HepG2 (cell line): ENCODE measurements at regions not wholly inside any gene's neighbourhood (a gene's known extent, or its start where the extent isn't known, plus 50 kb on each side); places are given as distances from the start of the nearest gene placed in this dataset.

Experiments
- ATAC-seq: fragments of 200-7000 bp; cut with Tn5 transposase; 3 replicates; pipeline ENCODE4 v1.9.1; 2020; ENCODE audit warnings: mild to moderate bottlenecking, moderate library complexity
- BruUV-seq: library from RNA; stranded (reverse); fragments of 400-500 nt; replicated peaks from 2 replicates; lab custom pipeline; 2021; lab: Mats Ljungman, UMichigan
- CTCF ChIA-PET: fragments of 300-600 bp; formaldehyde crosslinking; extraction: SDS; loops from one replicate; lab custom pipeline; 2021; ENCODE audit warnings: low total read pairs, inconsistent platforms, low intra/inter-chr PET ratio; lab: Yijun Ruan, JAX
- POLR2A ChIA-PET: fragments of 350-600 bp; sonication (Branson Sonifier 250); formaldehyde crosslinking; loops from one replicate; lab custom pipeline; 2020; ENCODE audit warnings: antibody characterized with exemption, inconsistent platforms; lab: Yijun Ruan, JAX
- DNase-seq: peaks from one replicate; pipeline ENCODE4 v3.0.0-alpha.2; 2015; ENCODE audit warnings: low spot score
- FAIRE-seq: peaks from 3 replicates; lab custom pipeline; 2011; peaks lifted over from hg19 to GRCh38; lab: Jason Lieb, UNC
- H2AFZ ChIP-seq: one replicate; pipeline ENCODE4 v1.6.1; 2011; ENCODE audit warnings: low read length, inconsistent platforms
- H3K27ac ChIP-seq: fragments of 300-600 bp; 3 replicates; pipeline ENCODE4 v1.8.0; 2011; ENCODE audit warnings: mixed run types, mild to moderate bottlenecking, mixed read lengths, low read length, inconsistent platforms; ENCODE audit not compliant: insufficient read depth; ENCODE audit errors: extremely low read length
- H3K27me3 ChIP-seq, 2 experiments: fragments of 200-600 bp in 1 of 2; 2 replicates in 1 of 2; 3 replicates in 1 of 2; pipeline versions ENCODE4 v1.6.0 to v1.8.0; 2011; ENCODE audit warnings: low read length in 2 of 2, mild to moderate bottlenecking in 2 of 2, moderate library complexity in 2 of 2, inconsistent platforms in 1 of 2; ENCODE audit not compliant: insufficient read depth in 2 of 2, control insufficient read depth in 1 of 2
- H3K36me3 ChIP-seq, 2 experiments: fragments of 200-600 bp in 1 of 2; replicated peaks in 1 of 2; 2 replicates in 1 of 2; 3 replicates in 1 of 2; pipeline versions ENCODE4 v1.5.1 to v1.8.0; 2011; ENCODE audit warnings: low read length in 2 of 2, inconsistent platforms in 1 of 2; ENCODE audit not compliant: insufficient read depth in 2 of 2, control insufficient read depth in 1 of 2
- H3K4me1 ChIP-seq: 2 replicates; pipeline ENCODE4 v1.5.1; 2012; ENCODE audit warnings: low read length, inconsistent platforms; ENCODE audit not compliant: insufficient read depth
- H3K4me2 ChIP-seq: 2 replicates; pipeline ENCODE4 v1.6.0; 2011; ENCODE audit warnings: low read depth, low read length, inconsistent platforms
- H3K4me3 ChIP-seq, 3 experiments: fragments of 200-600 bp in 1 of 3; sonication (generic), shearing (Covaris generic) in 1 of 3; replicated peaks in 1 of 3; 2 replicates each; pipeline ENCODE4 v1.5.1; 2011 to 2016; ENCODE audit warnings: low read length in 3 of 3, inconsistent platforms in 2 of 3, low read depth in 2 of 3, mild to moderate bottlenecking in 2 of 3, control low read depth in 1 of 3, mixed read lengths in 1 of 3; ENCODE audit not compliant: insufficient read depth in 1 of 3
- H3K79me2 ChIP-seq: one replicate; pipeline ENCODE4 v1.6.1; 2011; ENCODE audit warnings: low read length, inconsistent platforms; ENCODE audit not compliant: insufficient read depth
- H3K9ac ChIP-seq: 2 replicates; pipeline ENCODE4 v1.6.0; 2011; ENCODE audit warnings: mild to moderate bottlenecking, low read depth, low read length, inconsistent platforms; ENCODE audit not compliant: insufficient read depth
- H3K9me3 ChIP-seq: 2 replicates; pipeline ENCODE4 v1.5.1; 2012; ENCODE audit warnings: mild to moderate bottlenecking, low read length
- H4K20me1 ChIP-seq: 2 replicates; pipeline ENCODE4 v1.6.0; 2011; ENCODE audit warnings: inconsistent platforms, mild to moderate bottlenecking, low read length, moderate library complexity; ENCODE audit not compliant: insufficient read depth
- CBX1 ChIP-seq: IDR thresholded peaks from one replicate; pipeline ENCODE4 v1.6.1; 2016; ENCODE audit warnings: antibody characterized with exemption, low read depth
- HIC2 ChIP-seq: sonication (generic); formaldehyde crosslinking; IDR thresholded peaks from 2 replicates; pipeline ENCODE4 v1.9.0; 2022; ENCODE audit warnings: low read depth, missing genetic modification reagents
- MIXL1 ChIP-seq: IDR thresholded peaks from 2 replicates; pipeline ENCODE4 v1.6.1; 2016
- MYNN ChIP-seq: sonication (generic); formaldehyde crosslinking; IDR thresholded peaks from 2 replicates; pipeline ENCODE4 v1.4.0; 2020; ENCODE audit warnings: mild to moderate bottlenecking, low read depth, missing genetic modification reagents
- NFKBIZ ChIP-seq: IDR thresholded peaks from 2 replicates; pipeline ENCODE4 v1.6.1; 2018; ENCODE audit warnings: missing genetic modification reagents, missing compliant biosample characterization
- PLSCR1 ChIP-seq: sonication (generic); formaldehyde crosslinking; IDR thresholded peaks from 2 replicates; pipeline ENCODE4 v1.5.0; 2020; ENCODE audit warnings: missing genetic modification reagents, mild to moderate bottlenecking, borderline replicate concordance
- SAP130 ChIP-seq: IDR thresholded peaks from 2 replicates; pipeline ENCODE4 v1.6.1; 2016; ENCODE audit warnings: low read depth
- ZKSCAN5 ChIP-seq: sonication (generic); formaldehyde crosslinking; IDR thresholded peaks from 2 replicates; pipeline ENCODE4 v1.5.1; 2020; ENCODE audit warnings: mild to moderate bottlenecking, missing genetic modification reagents
- ZNF580 ChIP-seq: IDR thresholded peaks from 2 replicates; pipeline ENCODE4 v1.6.1; 2016; ENCODE audit warnings: low read depth, borderline replicate concordance
- ZSCAN25 ChIP-seq: sonication (generic); formaldehyde crosslinking; IDR thresholded peaks from 2 replicates; pipeline ENCODE4 v1.8.0; 2022; ENCODE audit warnings: mild to moderate bottlenecking, missing genetic modification reagents
- ZXDC ChIP-seq: sonication (generic); formaldehyde crosslinking; IDR thresholded peaks from 2 replicates; pipeline ENCODE4 v1.5.0; 2020; ENCODE audit warnings: mild to moderate bottlenecking, missing genetic modification reagents
- in situ Hi-C: cut with HindIII; loops from 2 replicates; pipeline ENCODE4 v1.10.0; 2017; ENCODE audit warnings: low pct_unique_long_range_greater_than_20kb; ENCODE audit not compliant: extremely low pct_ligation_motif_present
- intact Hi-C: fragments of 100-400 bp; cut with micrococcal nuclease; formaldehyde crosslinking; loops from one replicate; pipeline ENCODE4 v1.10.0; 2022; ENCODE audit not compliant: unreplicated experiment
- TF ChIP-seq, protein P1 (sequence below): sonication (generic); formaldehyde crosslinking; IDR thresholded peaks from 2 replicates; pipeline ENCODE4 v1.5.0; 2020; ENCODE audit warnings: missing genetic modification reagents

GRCh38 chr4:11218692-11219091, 210.0 kb downstream of the HS3ST1 start (continued):
- no peak for TF ChIP-seq ZXDC (CRISPR knock-in tag)
- no peak for TF ChIP-seq NFKBIZ (CRISPR knock-in tag)
- TF ChIP-seq PLSCR1 (CRISPR knock-in tag) = no peak
- TF ChIP-seq, all 625 proteins: peak for 0

GRCh38 chr4:11216520-11216919, 212.2 kb downstream of the HS3ST1 start:
- ChIA-PET CTCF (no interaction called here), POLR2A (no interaction called here)
- Histone ChIP-seq H3K4me2 (no peak overlapping the region), H3K27me3 (no peaks in the 10 kb centered on the region), H3K4me3 (no peak overlapping the region), H3K4me1 (peaks cover 10% of the 10 kb centered on the region; the same call in 1 of the 2 replicates), H3K79me2 (no peaks in the 10 kb centered on the region), H3K9me3 (peaks cover 67% of the 10 kb centered on the region), H2AFZ (no peak overlapping the region), H3K27ac (no peak overlapping the region), H3K9ac (no peak overlapping the region), H4K20me1 (no peaks in the 10 kb centered on the region), H3K36me3 (no peaks in the 10 kb centered on the region)
- intact Hi-C loops = no loop called here
- in situ Hi-C loops = no loop called here
- no peak for ATAC-seq
- TF ChIP-seq ZNF580 (CRISPR knock-in tag) (no peak), ZKSCAN5 (CRISPR knock-in tag) (no peak), CBX1 (no peak), HIC2 (CRISPR knock-in tag) (no peak), MYNN (CRISPR knock-in tag) (no peak), MIXL1 (CRISPR knock-in tag) (no peak), SAP130 (no peak), ZSCAN25 (CRISPR knock-in tag) (no peak)
- TF ChIP-seq, protein P1, sequence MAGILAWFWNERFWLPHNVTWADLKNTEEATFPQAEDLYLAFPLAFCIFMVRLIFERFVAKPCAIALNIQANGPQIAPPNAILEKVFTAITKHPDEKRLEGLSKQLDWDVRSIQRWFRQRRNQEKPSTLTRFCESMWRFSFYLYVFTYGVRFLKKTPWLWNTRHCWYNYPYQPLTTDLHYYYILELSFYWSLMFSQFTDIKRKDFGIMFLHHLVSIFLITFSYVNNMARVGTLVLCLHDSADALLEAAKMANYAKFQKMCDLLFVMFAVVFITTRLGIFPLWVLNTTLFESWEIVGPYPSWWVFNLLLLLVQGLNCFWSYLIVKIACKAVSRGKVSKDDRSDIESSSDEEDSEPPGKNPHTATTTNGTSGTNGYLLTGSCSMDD (CRISPR knock-in tag) = no peak
- no peak for DNase-seq
- no TSS peak for BruUV-seq
- no peak for FAIRE-seq
